Colonic mucosa (tissue), 4 donors: ENCODE measurements at regions not wholly inside any gene's neighbourhood (a gene's known extent, or its start where the extent isn't known, plus 50 kb on each side); places are given as distances from the start of the nearest gene placed in this dataset.

Source experiments
- DNase-seq: peaks from one replicate; pipeline ENCODE4 v3.0.0-alpha.2; 2020
- H3K27ac ChIP-seq: fragments of 200-600 bp; one replicate; pipeline ENCODE4 v1.8.0; 2021
- H3K27me3 ChIP-seq: fragments of 200-600 bp; one replicate; pipeline ENCODE4 v1.8.0; 2021
- H3K36me3 ChIP-seq: fragments of 200-600 bp; one replicate; pipeline ENCODE4 v1.8.0; 2021
- H3K4me1 ChIP-seq: fragments of 200-600 bp; one replicate; pipeline ENCODE4 v1.8.0; 2021; ENCODE audit warnings: mild to moderate bottlenecking
- H3K4me3 ChIP-seq: fragments of 200-600 bp; one replicate; pipeline ENCODE4 v1.8.0; 2021
- H3K9ac ChIP-seq, 2 donors: one replicate each; pipeline ENCODE4 v1.7.0; 2013; ENCODE audit warnings: control low read depth in 2 of 2, low read depth in 2 of 2, low read length in 2 of 2
- H3K9me3 ChIP-seq: fragments of 200-600 bp; one replicate; pipeline ENCODE4 v1.8.0; 2021
- CTCF ChIP-seq: fragments of 200-600 bp; IDR thresholded peaks from one replicate; pipeline ENCODE4 v1.8.0; 2022; ENCODE audit warnings: antibody characterized with exemption, mild to moderate bottlenecking
- intact Hi-C: fragments of 100-400 bp; cut with DNase I; formaldehyde crosslinking; loops from one replicate; pipeline ENCODE4 v1.14.1; 2022
- donor health status: healthy.
- donor health status: DM: no; HTN: no; CAD: no.
- donor health status: DM: no; HTN: no; CAD: no.

GRCh38 chr5:108669462-108669861, 78.2 kb upstream of the FER start:
- H3K4me3 ChIP-seq: no peak overlapping the region
- no peak overlapping the region for H3K9ac ChIP-seq
- intact Hi-C loops: no loop called here
- DNase-seq: no peak
- H3K4me1 ChIP-seq: no peaks in the 10 kb centered on the region
- no peaks in the 10 kb centered on the region for H3K27me3 ChIP-seq
- no peaks in the 10 kb centered on the region for H3K9me3 ChIP-seq
- TF ChIP-seq CTCF: no peak
- H3K27ac ChIP-seq: no peak overlapping the region
- H3K36me3 ChIP-seq: no peaks in the 10 kb centered on the region

DNA sequence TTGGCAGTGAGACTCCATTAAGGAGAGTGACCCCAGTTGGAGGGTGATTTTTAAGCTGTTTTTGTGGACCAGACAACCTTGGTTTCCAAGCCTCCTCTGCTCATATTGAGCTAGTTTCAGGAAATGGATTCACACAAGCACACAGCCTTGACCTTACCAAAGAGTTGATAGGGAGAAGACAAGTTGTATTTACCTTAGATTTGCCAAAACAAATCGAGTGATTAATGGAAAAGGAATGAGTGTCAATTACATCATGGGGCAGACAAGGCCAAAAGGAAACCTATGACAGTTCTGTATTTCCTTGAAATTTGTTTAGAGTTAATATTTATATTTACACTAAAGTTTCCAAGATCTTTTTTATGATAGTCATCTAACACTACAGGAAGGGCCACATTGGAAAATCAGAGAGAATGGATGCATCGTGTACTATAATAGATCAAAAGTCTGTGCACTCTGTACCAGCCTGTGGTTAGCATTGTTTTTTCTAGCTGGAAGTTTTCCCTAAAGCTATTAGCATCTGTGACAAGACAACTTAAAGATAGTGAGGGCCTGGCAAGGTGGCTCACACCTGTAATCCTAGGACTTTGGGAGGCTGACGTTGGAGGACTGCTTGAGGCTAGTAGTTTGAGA, 86.0 kb upstream of the FER start:
- H3K27me3 ChIP-seq: no peaks in the 10 kb centered on the region
- TF ChIP-seq CTCF: no peak
- no peaks in the 10 kb centered on the region for H3K4me1 ChIP-seq
- intact Hi-C loops: no loop called here
- no peak overlapping the region for H3K9ac ChIP-seq
- H3K36me3 ChIP-seq: no peaks in the 10 kb centered on the region
- no peak overlapping the region for H3K4me3 ChIP-seq
- no peaks in the 10 kb centered on the region for H3K9me3 ChIP-seq
- no peak overlapping the region for H3K27ac ChIP-seq
- DNase-seq: no peak

GRCh38 chr5:108661024-108661423, 86.7 kb upstream of the FER start:
- no peaks in the 10 kb centered on the region for H3K4me1 ChIP-seq
- no peak for TF ChIP-seq CTCF
- H3K36me3 ChIP-seq: no peaks in the 10 kb centered on the region
- no peak overlapping the region for H3K9ac ChIP-seq
- intact Hi-C loops: no loop called here
- no peaks in the 10 kb centered on the region for H3K27me3 ChIP-seq
- no peak overlapping the region for H3K27ac ChIP-seq
- H3K9me3 ChIP-seq: no peaks in the 10 kb centered on the region
- DNase-seq: no peak
- no peak overlapping the region for H3K4me3 ChIP-seq

DNA sequence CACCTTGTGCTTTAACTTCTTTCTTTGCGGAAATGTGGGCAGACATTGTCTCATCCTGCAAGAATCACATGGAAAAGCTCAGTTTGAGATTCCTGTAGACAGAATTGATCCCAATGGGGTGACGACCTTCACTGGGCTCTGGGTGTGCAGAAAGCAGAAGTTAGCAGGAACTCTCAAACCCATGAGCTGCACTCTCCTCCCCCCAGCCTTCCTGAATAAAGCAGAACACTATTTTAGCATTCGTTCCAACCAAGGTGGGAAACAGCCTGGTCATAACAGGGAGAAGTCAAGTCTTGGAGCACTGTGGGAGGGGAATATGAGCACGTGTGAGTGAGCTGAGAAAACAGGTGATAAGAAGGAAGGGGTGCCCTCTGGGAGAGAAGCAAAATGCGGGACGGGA, 87.4 kb upstream of the FER start:
- TF ChIP-seq CTCF: no peak
- DNase-seq: no peak
- no peaks in the 10 kb centered on the region for H3K9me3 ChIP-seq
- no peak overlapping the region for H3K27ac ChIP-seq
- H3K36me3 ChIP-seq: no peaks in the 10 kb centered on the region
- intact Hi-C loops: no loop called here
- H3K4me1 ChIP-seq: no peaks in the 10 kb centered on the region
- no peaks in the 10 kb centered on the region for H3K27me3 ChIP-seq
- no peak overlapping the region for H3K9ac ChIP-seq
- no peak overlapping the region for H3K4me3 ChIP-seq

- Histone ChIP-seq H3K4me3 (no peak overlapping the region), H3K9ac (no peak overlapping the region), H3K9me3 (no peaks in the 10 kb centered on the region), H3K27ac (no peak overlapping the region), H3K4me1 (no peaks in the 10 kb centered on the region), H3K27me3 (no peaks in the 10 kb centered on the region), H3K36me3 (no peaks in the 10 kb centered on the region)
- no peak for DNase-seq
- TF ChIP-seq CTCF: no peak
- intact Hi-C loops: no loop called here
Measured at GRCh38 chr5:108659531-108659930, 88.2 kb upstream of the FER start.
